Right lobe of liver (tissue), 4 donors: ENCODE measurements at regions not wholly inside any gene's neighbourhood (a gene's known extent, or its start where the extent isn't known, plus 50 kb on each side); places are given as distances from the start of the nearest gene placed in this dataset.
"Not testable (repeated sequence)": the region's sequence is repeated elsewhere in the genome, so short reads cannot be mapped to it uniquely, and the experiment has no call there.

Experiments
- POLR2A ChIP-seq: fragments of 450-650 bp; IDR thresholded peaks from one replicate; pipeline ENCODE4 v1.6.1; 2017; ENCODE audit warnings: antibody characterized with exemption, mild to moderate bottlenecking
- TF ChIP-seq, protein P1 (sequence below), 4 donors: fragments of 200-600 bp in 3 of 4; fragments of 450-650 bp in 1 of 4; IDR thresholded peaks; one replicate each; pipeline versions ENCODE4 v1.5.1 to v1.8.0; 2016 to 2022; ENCODE audit warnings: antibody characterized with exemption in 4 of 4, mild to moderate bottlenecking in 2 of 4
- donor health status: DM: no; HTN: no; CAD: no.
- donor health status: DM: no; HTN: no; CAD: no.
- donor health status: DM: no; HTN: yes; CAD: no.

GRCh38 chr16:29217104-29217751, 189.3 kb downstream of the NPIPB11 start:
- not testable (repeated sequence) for TF ChIP-seq POLR2A
- TF ChIP-seq, protein P1, sequence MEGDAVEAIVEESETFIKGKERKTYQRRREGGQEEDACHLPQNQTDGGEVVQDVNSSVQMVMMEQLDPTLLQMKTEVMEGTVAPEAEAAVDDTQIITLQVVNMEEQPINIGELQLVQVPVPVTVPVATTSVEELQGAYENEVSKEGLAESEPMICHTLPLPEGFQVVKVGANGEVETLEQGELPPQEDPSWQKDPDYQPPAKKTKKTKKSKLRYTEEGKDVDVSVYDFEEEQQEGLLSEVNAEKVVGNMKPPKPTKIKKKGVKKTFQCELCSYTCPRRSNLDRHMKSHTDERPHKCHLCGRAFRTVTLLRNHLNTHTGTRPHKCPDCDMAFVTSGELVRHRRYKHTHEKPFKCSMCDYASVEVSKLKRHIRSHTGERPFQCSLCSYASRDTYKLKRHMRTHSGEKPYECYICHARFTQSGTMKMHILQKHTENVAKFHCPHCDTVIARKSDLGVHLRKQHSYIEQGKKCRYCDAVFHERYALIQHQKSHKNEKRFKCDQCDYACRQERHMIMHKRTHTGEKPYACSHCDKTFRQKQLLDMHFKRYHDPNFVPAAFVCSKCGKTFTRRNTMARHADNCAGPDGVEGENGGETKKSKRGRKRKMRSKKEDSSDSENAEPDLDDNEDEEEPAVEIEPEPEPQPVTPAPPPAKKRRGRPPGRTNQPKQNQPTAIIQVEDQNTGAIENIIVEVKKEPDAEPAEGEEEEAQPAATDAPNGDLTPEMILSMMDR (IDR thresholded peaks at IDR 0.05), result not testable (repeated sequence)
